SIG-M5 treated with dmso at 0.1 percent for 504 hours (cell line): ENCODE measurements at regions not wholly inside any gene's neighbourhood (a gene's known extent, or its start where the extent isn't known, plus 50 kb on each side); places are given as distances from the start of the nearest gene placed in this dataset.
A peak's percentile ranks its signal among the peaks of the same experiment; 100 is the strongest.

ENCODE experiments used
- DNase-seq: peaks from one replicate; lab custom pipeline; 2025; ENCODE audit not compliant: unreplicated experiment; lab: John Stamatoyannopoulos, UW

DNA sequence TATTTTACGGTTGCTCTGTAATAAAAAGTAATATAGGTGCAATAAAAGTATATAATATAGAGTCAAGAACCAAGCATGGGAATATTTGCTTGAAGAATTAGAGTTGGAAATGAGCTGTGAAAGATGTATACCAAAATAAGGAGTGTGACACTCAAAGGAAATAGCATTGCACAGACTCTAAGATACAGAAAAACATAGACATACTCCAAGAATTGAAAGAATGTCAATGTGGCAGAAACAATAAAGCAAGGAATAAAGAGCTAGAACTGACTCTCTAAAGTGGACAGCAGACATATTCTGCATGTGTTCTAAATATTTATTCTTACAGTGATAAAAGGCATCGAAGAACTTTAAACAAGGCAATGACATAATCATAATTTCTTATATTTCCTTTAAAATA, 561.1 kb upstream of the SETBP1 start:
- no peak for DNase-seq

DNA sequence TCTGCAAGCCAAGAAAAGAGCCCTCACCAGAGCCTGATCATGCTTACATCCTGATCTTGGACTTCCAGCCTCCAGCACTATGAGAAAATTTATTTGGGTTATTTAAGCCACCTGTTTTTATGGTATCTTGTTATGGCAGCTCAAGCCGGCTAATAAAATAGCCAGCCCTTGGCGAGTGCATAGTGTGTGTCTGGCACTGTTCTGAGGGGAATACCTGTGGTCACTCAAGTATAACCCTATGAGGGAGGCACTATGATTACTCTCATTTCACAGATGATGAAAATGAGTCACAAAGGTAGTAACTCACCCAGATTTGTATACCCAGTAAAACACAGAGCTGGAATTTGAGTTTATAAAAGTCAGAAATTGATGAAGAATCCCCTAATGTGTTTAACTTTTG, 556.9 kb upstream of the SETBP1 start:
- no peak for DNase-seq

DNA sequence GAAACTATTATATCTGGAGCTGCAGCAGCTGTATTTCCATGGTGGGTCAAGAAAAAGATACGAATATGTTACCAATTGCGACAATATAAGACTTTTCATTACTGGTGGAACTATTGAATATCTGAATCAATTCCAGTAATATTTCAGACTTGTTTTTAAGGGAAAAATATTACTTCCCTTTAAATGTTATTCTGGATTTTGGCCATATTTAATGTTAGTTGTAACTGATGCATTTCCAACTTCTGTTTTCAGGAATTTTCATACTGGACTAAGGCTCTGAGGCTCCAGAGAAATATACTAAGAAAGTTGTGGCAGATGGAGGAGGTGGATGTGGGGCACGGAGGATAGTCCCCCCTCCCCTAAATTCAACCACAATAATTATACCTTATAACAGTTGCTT, 555.2 kb upstream of the SETBP1 start:
- DNase-seq, result no peak

DNA sequence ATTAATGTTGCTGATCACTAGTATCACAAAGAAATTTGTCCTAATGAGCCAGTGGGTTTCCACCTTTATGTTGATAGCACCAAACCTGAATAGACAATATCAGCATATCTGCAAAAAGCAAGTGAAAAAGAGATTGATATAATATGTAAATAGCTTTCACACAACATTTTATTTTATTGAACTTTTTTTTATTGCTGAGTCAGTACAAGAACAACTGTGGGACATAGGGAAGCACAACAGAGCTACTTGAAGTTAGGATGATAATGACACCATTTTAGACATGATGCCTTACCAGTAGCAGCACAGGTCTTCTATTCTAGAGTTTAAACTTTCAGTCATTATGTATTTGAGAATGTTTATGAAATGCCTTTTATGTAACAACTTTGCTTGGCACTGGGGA, 554.1 kb upstream of the SETBP1 start:
- no peak for DNase-seq

DNA sequence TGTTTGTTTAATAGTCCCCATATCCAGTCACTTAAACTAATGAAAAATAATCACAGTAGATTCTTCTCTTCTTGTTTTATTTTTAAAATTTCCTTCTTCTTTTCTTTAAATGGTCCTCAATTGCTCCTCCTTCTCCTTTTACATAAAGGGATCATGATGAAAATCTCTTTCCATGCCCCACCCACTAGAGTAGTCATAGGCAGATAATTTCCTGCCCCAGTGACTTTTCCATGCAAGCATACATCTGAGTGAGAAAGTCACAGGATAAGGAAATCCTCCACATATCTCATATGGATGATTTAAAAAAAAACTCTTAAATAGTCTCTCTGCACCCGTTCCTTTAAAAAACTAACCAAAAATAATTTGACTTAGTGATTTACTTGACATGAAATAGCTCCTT, 552.3 kb upstream of the SETBP1 start:
- no peak for DNase-seq

DNA sequence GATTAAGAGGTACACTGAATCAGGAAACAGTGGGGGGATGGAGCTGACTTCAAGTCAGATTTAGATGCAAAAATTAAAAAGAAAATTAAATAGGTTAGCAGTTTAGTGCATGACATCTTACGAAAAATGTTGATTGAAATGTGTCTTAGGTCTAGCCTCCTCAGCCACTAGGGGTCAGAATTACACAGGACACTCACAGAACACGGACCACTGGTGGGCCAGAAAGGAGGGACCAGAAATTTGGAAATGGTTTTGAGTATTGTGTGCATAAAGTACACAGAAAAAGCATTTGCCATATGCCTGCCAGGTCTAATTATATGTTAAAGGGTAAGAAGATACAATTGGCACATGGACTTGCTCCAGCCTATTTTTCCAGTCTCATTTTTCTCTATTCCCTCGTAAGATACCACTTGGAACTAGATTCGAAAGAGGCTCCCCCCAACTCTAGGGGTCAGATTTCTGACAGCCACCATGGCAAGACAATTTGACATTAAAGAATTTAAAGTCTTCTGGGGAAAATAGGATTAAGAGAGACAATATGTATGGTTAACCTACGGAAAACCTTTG, 550.2 kb upstream of the SETBP1 start:
- DNase-seq, result peak; percentile 17

DNA sequence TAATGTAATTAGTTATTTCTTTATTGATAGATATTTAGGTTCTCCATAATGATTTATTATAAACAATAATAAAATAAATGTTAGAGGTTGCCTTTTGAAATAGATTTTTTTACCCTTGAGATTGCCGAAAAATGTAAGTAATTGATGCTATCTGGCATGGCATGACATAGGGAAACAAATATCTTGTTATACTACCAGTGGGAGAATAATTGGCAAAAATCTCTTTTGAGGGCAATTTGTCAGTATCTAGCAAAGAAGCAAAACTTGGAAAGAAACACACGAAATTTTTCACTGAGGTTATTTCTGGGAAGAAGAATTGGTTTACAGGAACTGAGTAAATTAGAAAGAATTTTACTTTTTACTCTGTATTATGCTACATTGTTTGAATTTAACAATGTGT, 547.2 kb upstream of the SETBP1 start:
- DNase-seq, result no peak

DNA sequence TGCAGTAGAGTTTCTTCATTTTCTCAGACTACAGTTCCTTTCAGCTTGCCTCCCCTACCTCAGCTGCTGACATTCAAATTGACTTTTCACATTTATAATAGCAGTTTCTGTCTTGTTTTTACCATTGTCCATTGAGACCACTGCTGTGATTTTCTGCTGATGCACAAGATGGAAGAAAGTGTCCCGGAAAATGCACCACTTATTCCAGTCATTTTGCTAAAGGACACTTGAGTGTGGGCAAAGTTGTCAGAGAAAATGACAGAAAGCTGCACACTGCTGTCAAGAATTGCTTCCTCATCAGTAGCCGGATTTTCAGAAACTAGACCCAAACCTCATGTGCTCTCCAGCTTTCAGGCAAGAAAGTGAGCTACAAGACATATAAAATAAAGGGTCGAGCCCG, 546.2 kb upstream of the SETBP1 start:
- DNase-seq, result no peak

DNA sequence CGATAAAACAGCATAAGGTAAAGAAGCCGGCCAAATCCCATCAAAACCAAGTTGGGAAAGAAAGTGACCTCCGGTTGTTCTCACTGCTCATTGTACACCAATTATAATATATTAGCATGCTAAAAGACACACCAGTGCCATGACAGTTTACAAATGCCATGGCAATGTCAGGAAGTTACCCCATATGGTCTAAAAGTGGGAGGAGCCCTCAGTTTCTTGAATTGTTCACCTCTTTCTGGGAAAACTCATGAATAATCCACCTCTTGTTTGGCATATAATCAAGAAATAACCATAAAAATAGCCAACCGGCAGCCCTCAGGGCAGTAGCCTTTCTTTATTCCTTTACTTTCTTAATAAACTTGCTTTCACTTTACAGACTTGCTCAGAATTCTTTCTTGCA, 544.9 kb upstream of the SETBP1 start:
- no peak for DNase-seq

DNA sequence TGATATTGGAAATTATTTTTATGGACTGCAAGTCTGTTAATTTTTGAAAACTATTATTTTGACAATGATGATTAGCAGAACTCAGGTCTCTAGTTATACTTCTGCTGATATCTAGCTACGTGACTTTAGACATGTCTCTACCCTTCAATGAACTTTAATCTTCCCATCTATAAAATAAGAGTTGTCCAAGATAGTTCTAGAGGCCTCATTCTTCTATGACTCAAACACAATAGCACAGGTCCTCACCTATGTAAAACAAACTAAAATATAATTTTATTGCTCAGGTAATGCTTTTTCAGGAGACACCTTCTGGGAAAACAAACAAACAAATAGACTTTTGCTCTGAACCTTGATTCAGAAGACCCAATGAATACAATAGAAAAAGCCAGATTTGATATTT, 544.4 kb upstream of the SETBP1 start:
- no peak for DNase-seq

DNA sequence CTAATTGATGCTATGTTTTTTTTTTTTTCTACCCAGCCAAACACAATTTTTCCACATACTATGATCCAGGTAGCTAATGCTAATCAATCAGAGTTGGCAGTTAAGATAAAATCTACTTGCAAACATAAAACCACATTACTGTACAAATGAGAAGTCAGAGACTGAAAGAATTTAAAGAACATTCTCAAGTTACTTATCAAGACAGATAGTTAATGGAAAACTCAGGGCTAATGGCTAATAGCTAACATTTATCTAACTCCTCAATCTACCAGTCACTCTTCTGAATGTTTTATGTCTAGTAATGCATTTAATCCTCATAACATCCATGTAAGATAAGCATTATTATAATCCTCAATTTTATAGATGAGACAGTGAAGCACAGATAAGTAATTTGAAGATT, 537.6 kb upstream of the SETBP1 start:
- DNase-seq, result no peak

DNA sequence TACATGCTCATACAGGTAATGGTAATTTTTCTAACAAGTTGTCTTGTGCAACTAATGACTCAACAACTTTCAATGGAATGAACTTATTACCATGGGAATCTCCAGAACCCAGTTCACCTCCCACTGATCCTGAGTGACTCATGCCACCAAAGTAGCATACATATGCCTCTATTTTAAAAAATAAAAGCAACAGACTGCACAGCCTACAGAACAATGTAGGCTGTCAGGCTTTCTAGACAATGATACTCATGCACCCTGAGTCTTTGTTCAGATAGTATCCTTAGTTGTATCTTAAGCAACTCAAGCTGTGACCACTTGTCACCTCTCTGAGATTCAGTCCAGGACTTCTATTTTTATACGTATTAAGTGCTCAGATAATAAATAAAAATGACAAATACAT, 531.0 kb upstream of the SETBP1 start:
- no peak for DNase-seq

DNA sequence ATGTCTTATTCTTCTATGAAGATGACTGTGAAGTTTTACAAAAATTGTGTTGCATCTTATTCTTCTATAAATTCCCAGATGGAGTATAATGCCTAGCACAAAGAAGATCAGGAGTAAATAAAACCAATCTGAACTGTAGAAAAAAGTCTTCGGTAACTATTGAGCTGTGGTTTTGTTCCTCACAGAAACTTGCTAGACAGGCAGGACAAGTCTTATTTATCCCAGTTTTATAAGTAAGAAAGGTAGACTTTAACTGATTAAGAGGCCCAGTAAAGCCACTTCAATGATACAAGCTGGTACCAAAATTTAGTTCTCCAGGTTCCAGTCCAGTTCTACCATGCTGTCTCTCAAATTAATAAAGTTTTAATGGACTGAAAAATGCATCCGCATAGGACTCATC, 526.7 kb upstream of the SETBP1 start:
- DNase-seq, result no peak

DNA sequence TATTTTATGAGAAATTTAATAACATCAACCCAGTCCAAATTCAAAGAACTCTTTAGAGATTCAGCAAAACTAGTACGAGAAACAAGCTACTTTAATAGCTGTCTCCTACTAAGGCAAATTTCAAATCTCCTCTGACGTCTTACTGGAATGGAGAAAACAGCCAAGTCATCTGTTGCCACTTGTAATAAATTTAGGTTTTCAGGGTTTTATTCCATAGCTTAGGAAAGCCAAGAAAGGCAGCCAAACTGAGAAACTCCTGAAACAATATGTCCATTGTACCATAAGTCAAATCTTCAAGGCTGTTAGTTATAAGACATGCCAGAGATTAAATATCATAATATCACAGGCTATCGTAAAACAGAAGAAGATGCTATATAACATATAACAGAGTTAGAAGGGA, 524.6 kb upstream of the SETBP1 start:
- no peak for DNase-seq

DNA sequence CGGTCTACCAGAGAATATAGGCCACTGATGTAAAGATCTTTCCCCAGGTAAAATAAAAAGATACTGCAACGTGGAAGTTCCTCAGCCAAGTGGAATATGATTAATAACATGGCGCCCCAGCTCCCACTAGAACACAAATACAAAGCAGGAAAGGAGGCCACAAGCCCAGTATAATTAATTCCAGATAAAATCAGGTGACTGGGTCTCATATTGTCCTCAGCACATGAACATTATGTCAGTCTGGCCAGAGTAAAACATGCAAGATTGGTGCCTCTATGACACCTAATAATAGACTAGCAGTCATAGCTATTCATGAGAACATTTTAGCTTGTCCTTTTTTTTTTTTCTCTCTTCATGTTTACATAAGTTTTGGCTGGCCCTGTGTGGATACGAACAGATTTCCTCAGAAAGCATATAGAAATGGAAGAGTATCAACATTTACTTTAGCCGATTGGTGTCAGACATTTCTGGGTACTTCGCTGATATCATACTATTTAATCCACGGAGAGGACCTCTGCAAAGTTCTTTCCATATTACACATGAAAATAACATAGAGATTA, 523.8 kb upstream of the SETBP1 start:
- no peak for DNase-seq

DNA sequence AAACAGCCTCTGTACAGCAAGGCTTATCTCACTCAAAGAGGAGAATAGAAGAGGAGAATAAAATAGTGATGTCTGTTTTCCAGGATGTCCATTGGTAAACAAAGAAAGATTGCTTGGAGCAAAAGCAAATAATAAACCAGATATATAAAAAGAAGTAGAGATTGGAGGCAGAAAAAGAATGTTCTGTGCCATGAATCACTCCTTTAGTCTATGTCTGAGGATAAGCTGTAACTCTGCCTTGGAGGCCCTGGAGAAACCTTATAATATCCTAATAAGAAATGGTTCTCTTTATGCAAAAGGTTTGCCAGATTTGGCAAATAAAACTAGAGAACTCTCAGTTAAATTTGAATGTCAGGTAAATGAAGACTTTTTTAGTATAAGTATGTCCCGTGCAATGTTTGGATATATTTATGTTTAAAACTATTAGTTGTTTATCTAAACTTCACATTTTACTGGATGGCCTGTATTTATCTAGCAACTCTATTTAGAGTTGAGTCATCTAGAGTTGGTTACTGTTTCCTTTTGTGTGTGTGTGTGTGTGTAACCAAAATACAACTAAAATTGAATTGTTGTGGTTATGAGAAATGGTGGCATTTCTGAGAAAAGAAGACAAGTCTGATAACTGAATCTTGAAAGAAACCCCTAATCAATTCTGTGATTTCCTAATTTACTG, 510.3 kb upstream of the SETBP1 start:
- no peak for DNase-seq

DNA sequence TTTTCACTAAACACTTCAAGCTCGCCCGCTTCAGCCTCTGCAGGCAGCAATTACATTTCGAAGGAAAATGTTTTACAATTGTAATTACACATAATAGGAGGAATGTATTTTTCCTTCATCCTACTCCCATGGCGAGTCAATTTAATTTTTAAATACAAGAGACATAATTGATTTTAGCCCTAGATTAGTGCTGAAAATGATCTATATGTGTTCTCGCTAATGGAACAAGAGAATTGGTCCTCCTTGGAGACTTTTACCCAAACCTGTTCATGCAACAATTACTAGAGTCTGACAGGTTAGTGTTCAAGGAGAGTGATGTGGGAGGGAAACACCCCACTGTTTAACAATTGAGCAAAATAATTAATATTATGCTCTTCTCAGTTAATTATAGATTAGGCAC, 509.4 kb upstream of the SETBP1 start:
- DNase-seq, result no peak

DNA sequence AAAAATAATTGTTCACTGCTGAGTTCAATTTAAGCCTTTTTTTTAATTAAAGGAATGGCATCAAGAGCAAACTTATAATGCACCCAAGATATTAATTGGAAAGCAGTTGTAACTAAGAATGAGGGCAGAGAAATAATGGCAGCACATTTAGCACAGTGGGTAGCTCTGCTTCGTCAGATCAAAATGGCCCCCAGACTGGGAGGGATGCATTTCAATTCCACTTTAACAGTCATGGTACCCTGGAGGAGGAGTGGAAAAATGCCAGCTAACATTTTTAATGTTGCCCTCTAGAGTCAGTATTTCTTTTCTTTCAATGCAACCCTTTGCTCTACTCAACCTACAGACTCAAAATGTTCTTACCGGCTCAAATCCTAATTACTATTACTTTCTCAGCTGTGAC, 504.8 kb upstream of the SETBP1 start:
- DNase-seq, result no peak

DNA sequence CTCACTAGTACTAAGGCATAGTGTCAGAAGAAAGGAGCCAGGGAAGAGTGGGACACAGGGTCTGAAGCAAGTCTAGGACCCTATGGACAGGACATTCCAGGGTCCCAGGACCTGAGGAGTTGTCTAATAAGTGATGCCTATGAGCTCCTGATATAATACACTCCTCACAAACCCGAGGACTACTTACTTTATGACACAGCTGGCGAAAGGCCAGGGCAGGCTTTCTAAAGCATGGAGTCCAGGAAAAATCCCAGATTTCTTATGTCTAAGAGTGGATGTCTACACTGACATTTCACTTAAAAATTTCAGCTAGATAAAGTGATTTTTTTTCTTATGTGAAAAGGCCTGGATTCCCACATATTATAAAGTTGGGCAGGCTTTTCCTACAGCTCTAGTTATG, 502.2 kb upstream of the SETBP1 start:
- DNase-seq, result no peak

DNA sequence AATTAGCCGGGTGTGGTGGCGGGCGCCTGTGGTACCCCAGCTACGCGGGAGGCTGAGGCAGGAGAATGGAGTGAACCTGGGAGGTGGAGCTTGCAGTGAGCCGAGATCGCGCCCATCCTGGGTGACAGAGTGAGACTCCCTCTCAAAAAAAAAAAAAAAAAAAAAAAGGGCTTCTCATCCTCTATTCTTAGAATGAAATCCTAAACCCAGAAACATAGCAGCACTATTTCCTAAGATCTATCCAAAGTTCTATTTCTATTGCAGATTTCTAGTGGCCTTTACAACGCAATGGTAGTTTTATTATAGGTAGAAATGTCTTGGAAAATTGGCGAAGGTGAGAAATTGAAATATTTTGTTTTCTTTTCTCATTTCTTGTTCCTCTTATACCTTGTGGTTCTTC, 501.0 kb upstream of the SETBP1 start:
- DNase-seq, result no peak

DNA sequence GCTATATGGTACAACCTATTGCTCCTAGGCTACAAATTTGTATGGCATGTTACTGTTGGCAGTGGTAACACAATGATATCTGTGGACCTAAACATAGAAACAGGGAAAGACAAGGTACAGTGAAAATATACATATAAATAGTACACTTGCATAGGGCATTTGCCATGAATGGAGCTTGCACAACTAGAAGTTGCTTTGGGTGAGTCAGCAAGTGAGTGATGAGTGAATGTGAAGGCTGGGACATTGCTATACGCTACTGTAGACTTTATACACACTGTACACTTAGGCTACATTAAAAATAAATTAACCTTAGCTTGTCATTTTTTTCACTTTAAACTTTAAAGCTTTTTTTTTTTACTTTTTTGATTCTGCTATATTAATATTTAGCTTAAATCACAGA, 500.0 kb upstream of the SETBP1 start:
- no peak for DNase-seq

DNA sequence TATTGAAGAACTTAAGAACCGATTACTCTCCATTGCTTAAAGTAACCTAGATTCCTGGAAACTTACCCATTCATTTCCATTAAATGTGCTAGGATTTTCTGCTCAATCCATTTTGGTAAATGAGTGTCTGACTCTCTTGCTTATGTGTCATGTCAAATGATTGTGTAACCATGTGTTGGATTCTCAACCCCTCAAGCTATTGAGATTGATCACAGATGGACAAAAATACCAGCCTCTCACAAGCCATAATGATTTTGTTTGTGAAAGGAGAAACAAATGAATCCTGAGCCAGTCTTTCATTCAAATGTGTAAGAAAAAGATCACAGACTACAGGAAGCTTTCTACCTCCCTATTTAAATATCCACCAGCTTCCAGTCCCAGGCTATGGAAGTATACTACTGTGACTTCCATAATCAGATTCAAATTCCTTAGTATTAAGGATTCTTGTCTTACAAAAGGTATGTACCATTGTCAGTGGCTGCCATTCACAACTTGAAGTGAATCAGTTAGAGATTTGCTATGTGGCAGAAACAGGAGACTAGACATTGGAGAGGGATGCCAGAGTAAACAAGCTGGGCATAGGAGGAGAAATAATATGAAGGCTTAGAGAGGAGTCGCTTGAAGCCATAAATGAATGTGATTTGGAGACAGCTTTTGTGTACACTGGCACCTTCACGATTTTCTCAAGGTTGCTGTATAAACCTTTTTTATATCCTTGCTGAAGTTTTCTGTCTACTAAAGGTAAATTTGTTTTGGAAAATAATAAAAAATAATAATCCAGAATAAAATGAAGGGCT, 498.5 kb upstream of the SETBP1 start:
- no peak for DNase-seq
